Erythroblast (primary cell): ENCODE measurements at regions not wholly inside any gene's neighbourhood (a gene's known extent, or its start where the extent isn't known, plus 50 kb on each side); places are given as distances from the start of the nearest gene placed in this dataset.

Experiments
- GATA1 ChIP-seq: IDR thresholded peaks from 2 replicates; pipeline ENCODE4 v1.6.1; 2011; ENCODE audit warnings: low read depth, mild to moderate bottlenecking, control low read depth, low read length, moderate library complexity
- POLR2A ChIP-seq: IDR thresholded peaks from 2 replicates; pipeline ENCODE4 v1.6.1; 2011; ENCODE audit warnings: mild to moderate bottlenecking, low read length

- TF ChIP-seq POLR2A (no peak), GATA1 (no peak)
Measured at GRCh38 chr6:5871296-5871695, 135.4 kb downstream of the NRN1 start.
